NCI-H446 (cell line): ENCODE measurements at regions not wholly inside any gene's neighbourhood (a gene's known extent, or its start where the extent isn't known, plus 50 kb on each side); places are given as distances from the start of the nearest gene placed in this dataset.
"Not testable (repeated sequence)": the region's sequence is repeated elsewhere in the genome, so short reads cannot be mapped to it uniquely, and the experiment has no call there.

Experiments used
- DNase-seq, 2 experiments: peaks; one replicate each; lab custom pipeline; 2025; lab: John Stamatoyannopoulos, UW

- not testable (repeated sequence) for DNase-seq
Measured at GRCh38 chrX:129084291-129084690, 439.0 kb downstream of the SMARCA1 start.

- no peak for DNase-seq
Measured at GRCh38 chrX:129077424-129078170, 445.7 kb downstream of the SMARCA1 start.

GRCh38 chrX:129071390-129071789, 451.9 kb downstream of the SMARCA1 start:
- no peak for DNase-seq

GRCh38 chrX:129065895-129066294, 457.4 kb downstream of the SMARCA1 start:
- DNase-seq, result no peak

- DNase-seq, result no peak
Measured at GRCh38 chrX:129058405-129058804, 464.9 kb downstream of the SMARCA1 start.

- DNase-seq, result no peak
Measured at GRCh38 chrX:129043138-129043537, 480.2 kb downstream of the SMARCA1 start.

GRCh38 chrX:129041319-129041718, 482.0 kb downstream of the SMARCA1 start:
- DNase-seq, result no peak

DNA sequence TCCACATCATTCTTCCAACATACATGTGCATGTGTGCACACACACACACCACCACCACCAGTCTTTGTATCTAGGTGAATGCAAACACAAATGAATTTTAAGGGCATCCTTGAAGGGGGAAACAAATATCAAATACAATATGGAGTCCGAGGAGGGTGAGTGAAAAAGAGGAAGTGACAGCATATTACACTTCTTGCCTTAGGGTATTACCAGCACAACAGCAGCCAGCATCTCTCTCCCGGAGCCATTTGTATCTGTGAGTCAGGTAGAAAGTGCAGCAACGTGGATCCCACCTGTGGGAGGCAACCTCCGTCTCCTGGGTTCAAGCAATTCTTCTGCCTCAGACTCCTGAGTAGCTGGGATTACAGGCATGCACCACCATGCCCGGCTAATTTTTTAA, 483.2 kb downstream of the SMARCA1 start:
- DNase-seq, result no peak

- DNase-seq, result no peak
Measured at GRCh38 chrX:129039176-129039575, 484.1 kb downstream of the SMARCA1 start.

DNA sequence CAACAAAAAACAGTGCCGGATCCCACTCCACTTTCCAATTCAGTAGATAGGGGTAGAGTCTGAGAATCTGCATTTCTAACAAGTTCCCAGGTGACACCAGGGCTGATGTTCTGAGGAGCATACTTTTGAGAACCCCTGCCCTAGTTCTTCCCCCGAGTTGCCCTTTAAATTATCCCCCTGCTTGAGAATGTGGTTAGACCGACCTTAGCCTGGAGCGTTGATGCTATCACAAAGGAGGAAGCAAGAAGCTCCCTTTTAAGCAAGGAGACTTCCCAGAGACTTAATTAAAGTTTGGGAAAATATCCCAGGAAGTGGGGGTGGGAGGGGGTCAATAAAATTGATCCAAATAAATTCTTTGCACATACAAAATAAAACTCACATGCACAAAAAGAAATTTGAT, 485.9 kb downstream of the SMARCA1 start:
- DNase-seq, result no peak

GRCh38 chrX:129035180-129035579, 488.1 kb downstream of the SMARCA1 start:
- no peak for DNase-seq

DNA sequence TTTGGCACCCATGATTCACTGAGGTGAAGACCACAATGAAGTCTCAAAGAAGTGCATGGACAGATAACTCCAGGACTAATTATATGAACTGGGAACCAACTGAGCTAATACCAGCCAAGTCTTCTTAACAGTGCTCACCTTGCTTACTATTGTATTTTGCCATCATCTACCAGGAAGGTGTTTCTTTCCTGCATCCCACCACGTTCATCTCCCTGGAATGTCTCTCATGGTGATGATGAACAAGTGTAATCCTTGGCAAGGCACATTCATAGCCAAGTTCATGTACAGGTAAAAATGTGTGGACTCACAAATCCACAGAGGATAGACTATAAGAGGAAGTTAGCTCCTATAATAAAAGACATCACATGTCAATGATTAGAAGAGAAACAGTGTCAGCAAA, 489.1 kb downstream of the SMARCA1 start:
- no peak for DNase-seq

DNA sequence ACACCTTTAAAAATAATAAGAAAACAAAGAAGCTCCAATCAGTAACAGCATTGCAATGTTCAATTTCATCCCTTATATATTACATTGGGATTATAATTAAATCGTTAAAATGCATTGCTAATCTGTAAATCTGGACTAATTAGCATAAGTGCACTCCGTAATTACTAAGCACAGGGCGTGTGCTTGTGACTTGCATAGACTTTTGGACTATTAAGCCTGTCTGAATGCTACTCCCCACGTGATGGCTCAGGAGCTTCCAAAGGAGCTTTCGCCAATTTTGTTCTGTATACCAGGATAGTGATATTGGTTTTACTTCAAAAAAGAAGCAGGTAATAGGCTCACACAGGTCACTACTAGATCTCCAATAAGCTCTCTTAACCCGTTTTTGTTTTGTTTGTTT, 497.1 kb downstream of the SMARCA1 start:
- no peak for DNase-seq

DNA sequence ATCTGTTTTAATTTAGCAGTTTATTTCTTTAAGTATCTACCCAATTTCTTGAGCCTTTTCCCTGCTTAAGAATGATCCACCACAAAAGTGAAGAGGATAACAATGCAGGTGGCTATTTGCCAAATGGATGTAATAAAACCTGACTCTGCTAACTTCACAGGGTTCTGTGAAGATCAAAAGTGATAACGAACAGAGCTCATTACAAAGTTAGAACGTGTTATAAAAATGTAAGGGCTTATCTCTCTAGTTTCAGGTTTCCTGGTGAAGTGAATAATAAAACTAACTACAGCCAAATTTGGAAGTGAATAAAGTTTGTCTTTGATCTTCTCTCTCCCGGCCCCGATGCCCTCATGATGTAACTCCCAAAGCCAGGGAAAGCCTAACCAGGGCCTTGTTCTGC, 497.9 kb downstream of the SMARCA1 start:
- DNase-seq, result no peak

GRCh38 chrX:129019412-129019811, 503.9 kb downstream of the SMARCA1 start:
- no peak for DNase-seq

GRCh38 chrX:129015381-129015780, 507.9 kb downstream of the SMARCA1 start:
- DNase-seq, result no peak

- DNase-seq, result no peak
Measured at GRCh38 chrX:129013574-129013973, 509.7 kb downstream of the SMARCA1 start.

DNA sequence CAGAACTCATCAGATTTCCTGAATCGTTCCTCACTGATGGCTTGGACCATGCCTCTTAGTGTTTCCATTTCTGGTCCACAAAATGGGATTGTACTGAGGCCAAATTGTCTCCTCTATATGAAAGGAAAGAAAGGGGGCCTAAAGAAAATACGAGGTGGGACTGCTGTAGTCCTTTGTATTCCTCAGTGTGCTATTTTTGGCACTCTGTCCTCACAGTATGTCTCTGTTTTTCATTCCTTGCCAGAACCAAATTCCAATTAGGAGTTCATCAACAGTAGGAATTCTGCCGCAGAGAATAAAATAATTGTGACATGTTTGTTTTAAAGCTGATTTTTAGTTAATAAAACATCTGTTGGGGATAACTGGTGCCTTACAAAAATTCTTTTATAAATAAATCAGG, 515.7 kb downstream of the SMARCA1 start:
- DNase-seq, result peak in 1 of 2 experiments; percentile 44

DNA sequence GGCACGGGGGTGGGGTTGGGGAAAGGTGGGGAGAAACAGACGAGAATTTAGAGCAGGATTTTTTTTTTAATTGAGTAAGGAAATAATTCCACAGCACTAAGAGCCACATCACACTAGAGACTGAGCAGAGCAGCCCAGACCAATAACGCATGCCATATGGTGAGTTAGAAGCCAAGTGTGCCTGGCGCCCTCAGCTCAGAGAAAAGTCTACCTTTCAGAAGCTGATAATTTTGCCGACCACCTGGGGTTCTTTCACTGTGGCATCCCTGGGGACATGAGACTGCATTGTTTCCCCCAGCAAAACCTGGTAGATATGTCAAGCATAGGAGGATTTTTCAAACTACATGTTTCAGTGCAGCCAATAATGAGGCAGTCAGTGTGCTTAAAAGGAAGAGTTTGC, 516.8 kb downstream of the SMARCA1 start:
- peak in 1 of 2 experiments; percentile 23 for DNase-seq

- no peak for DNase-seq
Measured at GRCh38 chrX:129000797-129001196, 522.5 kb downstream of the SMARCA1 start.

DNA sequence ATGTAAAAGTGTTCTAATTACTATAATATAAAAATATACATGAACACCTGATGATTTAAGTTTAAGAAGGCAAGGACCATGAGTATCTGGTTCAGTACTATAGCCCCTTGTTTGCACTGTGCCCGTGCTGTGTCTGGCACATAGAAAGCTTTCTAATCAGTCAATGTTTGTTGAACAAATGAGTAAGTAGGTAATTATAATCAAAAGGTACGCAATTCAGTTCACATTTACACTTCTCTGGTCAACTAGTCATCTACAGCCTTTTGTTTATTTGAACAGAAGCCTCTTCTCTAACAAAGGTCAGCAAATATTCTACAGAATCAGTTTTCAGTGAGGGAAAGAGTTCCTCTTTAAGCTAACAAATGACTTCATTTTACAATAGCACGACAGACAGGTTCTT, 523.3 kb downstream of the SMARCA1 start:
- no peak for DNase-seq

- no peak for DNase-seq
Measured at GRCh38 chrX:128992107-128992971, 531.0 kb downstream of the SMARCA1 start.

GRCh38 chrX:128975745-128976144, 547.5 kb downstream of the SMARCA1 start:
- DNase-seq, result peak in 1 of 2 experiments; percentile 10
